H7 (cell line): ENCODE measurements at regions not wholly inside any gene's neighbourhood (a gene's known extent, or its start where the extent isn't known, plus 50 kb on each side); places are given as distances from the start of the nearest gene placed in this dataset.
"Not testable (repeated sequence)": the region's sequence is repeated elsewhere in the genome, so short reads cannot be mapped to it uniquely, and the experiment has no call there.

Source experiments
- DNase-seq: peaks from one replicate; pipeline ENCODE4 v3.0.0; 2012
- H3K27me3 ChIP-seq: 2 replicates; pipeline ENCODE4 v1.6.0; 2011; ENCODE audit warnings: mild to moderate bottlenecking, low read length; ENCODE audit not compliant: control insufficient read depth, insufficient read depth
- H3K36me3 ChIP-seq: replicated peaks from 2 replicates; pipeline ENCODE4 v1.5.1; 2011; ENCODE audit warnings: low read length; ENCODE audit not compliant: control insufficient read depth, insufficient read depth
- H3K4me3 ChIP-seq: 2 replicates; pipeline ENCODE4 v1.5.1; 2011; ENCODE audit warnings: low read depth, mild to moderate bottlenecking, control low read depth, low read length, moderate library complexity; ENCODE audit not compliant: insufficient read depth

GRCh38 chr9:66266202-66266601, 529.3 kb downstream of the FOXD4L4 start:
- H3K27me3 ChIP-seq, H3K36me3 ChIP-seq, DNase-seq, H3K4me3 ChIP-seq: not testable (repeated sequence)

DNA sequence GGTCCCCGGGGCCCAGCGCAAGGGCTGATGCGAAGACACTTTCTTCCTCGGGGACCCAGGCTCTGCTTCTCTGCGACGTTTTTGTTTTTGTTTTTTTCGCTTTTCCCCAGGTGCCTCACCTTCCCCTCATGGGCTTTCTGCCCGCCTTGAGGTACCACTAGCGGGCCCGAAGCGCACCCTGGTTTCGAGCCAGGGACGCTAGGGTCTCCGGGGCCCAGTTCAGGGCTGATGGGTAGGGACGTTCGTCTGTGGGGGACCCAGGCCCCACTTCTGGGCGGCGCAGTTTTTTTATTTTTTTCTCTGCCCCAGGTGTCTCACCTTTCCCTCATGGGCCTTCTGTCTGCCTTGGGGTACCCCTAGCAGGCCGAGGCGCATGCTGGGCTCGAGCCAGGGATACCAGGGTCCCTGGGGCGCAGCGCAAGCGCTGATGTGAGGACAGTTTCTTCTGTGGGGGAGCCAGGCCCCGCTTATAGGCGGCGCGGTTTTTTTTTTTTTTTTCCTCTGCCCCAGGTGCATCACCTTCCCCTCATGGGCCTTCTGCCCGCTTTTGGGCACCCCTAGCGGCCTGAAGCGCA, 530.0 kb downstream of the FOXD4L4 start:
- not testable (repeated sequence) for DNase-seq, H3K4me3 ChIP-seq, H3K27me3 ChIP-seq, H3K36me3 ChIP-seq

GRCh38 chr9:66267684-66268083, 530.7 kb downstream of the FOXD4L4 start:
- H3K27me3 ChIP-seq, H3K36me3 ChIP-seq, H3K4me3 ChIP-seq, DNase-seq: not testable (repeated sequence)

DNA sequence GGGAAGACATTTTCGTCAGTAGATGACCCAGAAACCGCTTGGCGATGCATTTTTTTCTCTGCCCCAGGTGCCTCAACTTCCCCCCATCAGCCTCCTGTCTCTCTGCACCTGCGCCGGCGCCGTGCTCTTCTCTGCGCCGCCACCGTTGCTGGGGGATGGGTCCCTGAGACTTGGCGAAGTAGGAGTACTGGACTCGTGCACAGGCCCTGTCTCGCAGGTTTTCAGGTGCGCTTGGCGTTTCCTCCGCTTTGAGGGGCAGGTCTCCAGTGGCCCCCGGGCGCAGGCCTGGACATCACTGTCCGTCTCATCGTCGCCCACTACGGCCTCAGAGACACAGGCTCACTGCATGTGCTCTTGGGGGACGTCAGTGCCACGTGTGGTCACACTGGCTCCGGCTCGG, 532.1 kb downstream of the FOXD4L4 start:
- DNase-seq, H3K27me3 ChIP-seq, H3K4me3 ChIP-seq, H3K36me3 ChIP-seq: not testable (repeated sequence)

GRCh38 chr9:66269783-66270182, 532.8 kb downstream of the FOXD4L4 start:
- H3K4me3 ChIP-seq, H3K36me3 ChIP-seq, H3K27me3 ChIP-seq, DNase-seq: not testable (repeated sequence)

GRCh38 chr9:66278809-66279208, 541.9 kb downstream of the FOXD4L4 start:
- DNase-seq: not testable (repeated sequence)

More at GRCh38 chr9:66278809-66279208, 541.9 kb downstream of the FOXD4L4 start:
- H3K36me3 ChIP-seq, H3K27me3 ChIP-seq, H3K4me3 ChIP-seq: not testable (repeated sequence)
